ENCODE measurements at regions not wholly inside any gene's neighbourhood (a gene's known extent, or its start where the extent isn't known, plus 50 kb on each side); places are given as distances from the start of the nearest gene placed in this dataset.

DNA sequence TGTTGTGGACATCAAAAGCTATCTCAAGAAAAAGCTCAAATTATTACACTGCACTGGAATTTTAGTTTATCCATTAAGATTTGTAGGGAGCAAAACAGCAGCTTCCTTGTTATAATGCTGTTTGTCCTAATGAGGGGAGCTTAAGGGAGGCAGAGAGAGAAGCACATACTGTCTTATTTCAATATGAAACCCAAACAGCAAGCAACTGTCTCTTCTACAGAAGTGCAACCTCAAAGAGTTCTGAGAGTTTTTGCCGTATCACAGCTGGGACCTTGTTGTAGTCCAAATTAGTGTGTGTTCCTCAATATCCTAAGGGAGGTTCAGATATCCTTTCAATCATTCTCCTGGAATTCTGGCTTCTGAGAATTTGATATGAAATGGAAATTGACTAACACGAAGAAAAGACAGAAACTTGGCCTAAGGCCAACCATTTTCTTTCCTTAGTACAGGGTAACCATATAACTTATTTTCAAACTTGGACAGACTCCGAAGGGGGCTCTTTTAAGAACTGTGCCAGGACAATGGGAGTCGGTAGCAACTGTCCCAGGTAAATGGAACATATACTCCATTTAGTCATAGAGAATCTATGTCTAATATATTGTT lies 149.3 kb upstream of the CCN2 start:
- DNase-seq (peak in 1 of 5 donors; percentile 10), FAIRE-seq (no peak)
- no peaks in the 10 kb centered on the region for H3K4me1 ChIP-seq (ENCODE audit: control insufficient read depth in 2 of 3, insufficient read depth in 2 of 3, low read depth in 1 of 3, low read length in 3 of 3)
- no peaks in the 10 kb centered on the region for H3K36me3 ChIP-seq (ENCODE audit: control insufficient read depth in 2 of 3, insufficient read depth in 3 of 3, low read length in 3 of 3)
- H3K27ac ChIP-seq (ENCODE audit: low read depth in 2 of 2, low read length in 2 of 2) = no peak overlapping the region
- H3K27me3 ChIP-seq (ENCODE audit: control insufficient read depth, insufficient read depth, low read length) = no peaks in the 10 kb centered on the region
- H3K4me3 ChIP-seq (ENCODE audit: low read length in 3 of 3) = no peak overlapping the region
- TF ChIP-seq, protein P1, sequence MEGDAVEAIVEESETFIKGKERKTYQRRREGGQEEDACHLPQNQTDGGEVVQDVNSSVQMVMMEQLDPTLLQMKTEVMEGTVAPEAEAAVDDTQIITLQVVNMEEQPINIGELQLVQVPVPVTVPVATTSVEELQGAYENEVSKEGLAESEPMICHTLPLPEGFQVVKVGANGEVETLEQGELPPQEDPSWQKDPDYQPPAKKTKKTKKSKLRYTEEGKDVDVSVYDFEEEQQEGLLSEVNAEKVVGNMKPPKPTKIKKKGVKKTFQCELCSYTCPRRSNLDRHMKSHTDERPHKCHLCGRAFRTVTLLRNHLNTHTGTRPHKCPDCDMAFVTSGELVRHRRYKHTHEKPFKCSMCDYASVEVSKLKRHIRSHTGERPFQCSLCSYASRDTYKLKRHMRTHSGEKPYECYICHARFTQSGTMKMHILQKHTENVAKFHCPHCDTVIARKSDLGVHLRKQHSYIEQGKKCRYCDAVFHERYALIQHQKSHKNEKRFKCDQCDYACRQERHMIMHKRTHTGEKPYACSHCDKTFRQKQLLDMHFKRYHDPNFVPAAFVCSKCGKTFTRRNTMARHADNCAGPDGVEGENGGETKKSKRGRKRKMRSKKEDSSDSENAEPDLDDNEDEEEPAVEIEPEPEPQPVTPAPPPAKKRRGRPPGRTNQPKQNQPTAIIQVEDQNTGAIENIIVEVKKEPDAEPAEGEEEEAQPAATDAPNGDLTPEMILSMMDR (IDR thresholded peaks at IDR 0.05; ENCODE audit: borderline replicate concordance, extremely low read depth, insufficient read depth) = no peak
- H3K9ac ChIP-seq (ENCODE audit: low read length in 3 of 3) = no peak overlapping the region
- H3K9me3 ChIP-seq (ENCODE audit: control insufficient read depth in 2 of 3, insufficient read depth in 1 of 3, low read length in 3 of 3) = no peaks in the 10 kb centered on the region
- intact Hi-C loops (cut with DNase I) = no loop called here

DNA sequence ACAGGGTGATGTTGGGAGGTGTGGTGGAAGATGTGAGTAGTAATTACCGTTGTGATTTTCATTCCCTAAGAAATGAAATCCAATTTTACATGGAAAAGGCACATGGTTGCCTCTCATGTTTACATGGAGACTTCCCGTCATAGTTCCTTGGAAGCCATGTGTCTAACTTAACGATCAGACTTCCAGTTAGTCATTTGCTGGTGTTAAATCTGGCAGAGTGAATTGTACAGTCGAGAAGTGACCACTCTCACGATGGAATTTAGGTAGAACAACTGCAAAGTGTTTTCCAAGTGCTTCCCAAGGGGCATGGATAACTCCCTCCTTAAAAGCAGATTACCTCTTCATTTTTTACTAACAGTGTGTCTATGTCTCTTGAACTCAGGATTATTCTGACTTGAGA lies 145.8 kb upstream of the CCN2 start:
- H3K27me3 ChIP-seq (ENCODE audit: control insufficient read depth, insufficient read depth, low read length) = no peaks in the 10 kb centered on the region
- intact Hi-C loops (cut with DNase I) = no loop called here
- no peak for DNase-seq
- H3K36me3 ChIP-seq (ENCODE audit: control insufficient read depth in 2 of 3, insufficient read depth in 3 of 3, low read length in 3 of 3) = no peaks in the 10 kb centered on the region
- TF ChIP-seq, protein P1 (IDR thresholded peaks at IDR 0.05; ENCODE audit: borderline replicate concordance, extremely low read depth, insufficient read depth) = no peak
- no peaks in the 10 kb centered on the region for H3K4me1 ChIP-seq (ENCODE audit: control insufficient read depth in 2 of 3, insufficient read depth in 2 of 3, low read depth in 1 of 3, low read length in 3 of 3)
- no peak for FAIRE-seq
- no peak overlapping the region for H3K4me3 ChIP-seq (ENCODE audit: low read length in 3 of 3)
- no peak overlapping the region for H3K9ac ChIP-seq (ENCODE audit: low read length in 3 of 3)
- H3K27ac ChIP-seq (ENCODE audit: low read depth in 2 of 2, low read length in 2 of 2) = no peak overlapping the region
- no peaks in the 10 kb centered on the region for H3K9me3 ChIP-seq (ENCODE audit: control insufficient read depth in 2 of 3, insufficient read depth in 1 of 3, low read length in 3 of 3)

DNA sequence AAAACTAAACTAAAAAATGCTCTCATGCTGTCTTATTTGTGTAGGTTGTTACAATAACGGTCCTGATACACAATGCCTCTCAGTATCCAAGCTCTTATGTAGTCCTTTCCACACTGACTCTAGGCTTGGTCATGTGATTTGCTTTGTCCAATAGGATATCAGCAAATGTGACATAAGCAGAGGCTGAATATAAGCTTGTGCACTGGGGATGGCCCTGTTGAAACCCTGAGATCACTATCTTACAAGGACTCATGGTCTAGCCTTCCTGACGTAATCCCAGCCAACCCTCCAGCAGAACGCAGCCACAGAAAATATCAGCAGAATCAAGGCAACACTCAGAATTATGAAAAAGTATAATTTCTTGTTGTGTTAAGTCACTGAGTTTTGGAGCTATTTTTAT lies 145.1 kb upstream of the CCN2 start:
- no peaks in the 10 kb centered on the region for H3K27me3 ChIP-seq (ENCODE audit: control insufficient read depth, insufficient read depth, low read length)
- no peak overlapping the region for H3K9ac ChIP-seq (ENCODE audit: low read length in 3 of 3)
- FAIRE-seq (no peak), DNase-seq (no peak)
- H3K9me3 ChIP-seq (ENCODE audit: control insufficient read depth in 2 of 3, insufficient read depth in 1 of 3, low read length in 3 of 3) = no peaks in the 10 kb centered on the region
- no peak overlapping the region for H3K4me3 ChIP-seq (ENCODE audit: low read length in 3 of 3)
- no peak overlapping the region for H3K27ac ChIP-seq (ENCODE audit: low read depth in 2 of 2, low read length in 2 of 2)
- H3K36me3 ChIP-seq (ENCODE audit: control insufficient read depth in 2 of 3, insufficient read depth in 3 of 3, low read length in 3 of 3) = no peaks in the 10 kb centered on the region
- TF ChIP-seq, protein P1 (IDR thresholded peaks at IDR 0.05; ENCODE audit: borderline replicate concordance, extremely low read depth, insufficient read depth) = no peak
- intact Hi-C loops (cut with DNase I) = no loop called here
- no peaks in the 10 kb centered on the region for H3K4me1 ChIP-seq (ENCODE audit: control insufficient read depth in 2 of 3, insufficient read depth in 2 of 3, low read depth in 1 of 3, low read length in 3 of 3)

DNA sequence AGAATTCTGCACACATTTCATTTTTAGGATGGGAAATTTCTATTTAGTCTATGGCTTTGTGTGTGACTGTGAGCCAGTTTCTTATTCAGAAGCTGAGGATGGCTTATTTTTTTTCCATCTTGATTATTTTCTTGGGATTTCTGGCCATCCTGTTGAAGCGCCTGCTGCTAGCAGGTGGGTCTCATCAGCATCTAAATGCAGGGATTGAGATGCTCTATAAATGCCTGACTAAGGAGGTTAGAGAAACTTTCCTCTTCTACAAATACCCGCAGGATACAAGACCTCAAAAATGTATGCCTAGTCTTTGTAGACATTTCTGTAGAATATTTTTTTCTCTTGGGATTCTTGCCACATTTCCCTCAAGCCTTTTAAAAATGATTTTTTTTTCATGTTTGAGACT lies 138.0 kb upstream of the CCN2 start:
- intact Hi-C loops (cut with DNase I) = no loop called here
- H3K36me3 ChIP-seq (ENCODE audit: control insufficient read depth in 2 of 3, insufficient read depth in 3 of 3, low read length in 3 of 3) = no peaks in the 10 kb centered on the region
- FAIRE-seq (no peak), DNase-seq (no peak)
- H3K4me1 ChIP-seq (ENCODE audit: control insufficient read depth in 2 of 3, insufficient read depth in 2 of 3, low read depth in 1 of 3, low read length in 3 of 3) = peaks cover 0 to 5% (median 0%) of the 10 kb centered on the region in 3 donors
- no peak overlapping the region for H3K27ac ChIP-seq (ENCODE audit: low read depth in 2 of 2, low read length in 2 of 2)
- H3K9me3 ChIP-seq (ENCODE audit: control insufficient read depth in 2 of 3, insufficient read depth in 1 of 3, low read length in 3 of 3) = no peaks in the 10 kb centered on the region
- TF ChIP-seq, protein P1 (IDR thresholded peaks at IDR 0.05; ENCODE audit: borderline replicate concordance, extremely low read depth, insufficient read depth) = no peak
- H3K27me3 ChIP-seq (ENCODE audit: control insufficient read depth, insufficient read depth, low read length) = no peaks in the 10 kb centered on the region
- H3K9ac ChIP-seq (ENCODE audit: low read length in 3 of 3) = no peak overlapping the region
- no peak overlapping the region for H3K4me3 ChIP-seq (ENCODE audit: low read length in 3 of 3)

Measured in kidney (tissue), 13 donors.